ENCODE measurements at regions not wholly inside any gene's neighbourhood (a gene's known extent, or its start where the extent isn't known, plus 50 kb on each side); places are given as distances from the start of the nearest gene placed in this dataset.

DNA sequence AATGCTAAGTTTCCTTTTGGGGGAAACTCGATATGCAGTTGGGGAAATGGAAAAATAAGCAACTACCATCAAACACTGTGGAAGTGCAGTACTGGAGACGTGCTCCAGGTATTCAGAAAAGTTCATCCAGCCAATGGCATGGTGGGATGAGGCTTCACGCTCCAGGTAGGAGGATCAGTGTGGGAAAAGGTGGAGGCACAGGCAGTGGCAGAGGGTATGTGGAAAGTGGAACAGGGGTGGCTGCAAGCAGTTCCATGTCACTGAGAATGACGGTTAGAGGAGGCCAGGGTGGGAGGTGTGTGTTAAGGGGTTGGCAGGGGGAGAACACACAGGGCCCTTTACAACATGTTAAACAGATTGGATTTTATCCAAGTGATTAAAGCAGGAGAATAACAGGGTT, 105.1 kb upstream of the NCAM1 start:
- TF ChIP-seq POLR2A (IDR thresholded peaks at IDR 0.05; ENCODE audit: low read length) = no peak
- no peak for DNase-seq

DNA sequence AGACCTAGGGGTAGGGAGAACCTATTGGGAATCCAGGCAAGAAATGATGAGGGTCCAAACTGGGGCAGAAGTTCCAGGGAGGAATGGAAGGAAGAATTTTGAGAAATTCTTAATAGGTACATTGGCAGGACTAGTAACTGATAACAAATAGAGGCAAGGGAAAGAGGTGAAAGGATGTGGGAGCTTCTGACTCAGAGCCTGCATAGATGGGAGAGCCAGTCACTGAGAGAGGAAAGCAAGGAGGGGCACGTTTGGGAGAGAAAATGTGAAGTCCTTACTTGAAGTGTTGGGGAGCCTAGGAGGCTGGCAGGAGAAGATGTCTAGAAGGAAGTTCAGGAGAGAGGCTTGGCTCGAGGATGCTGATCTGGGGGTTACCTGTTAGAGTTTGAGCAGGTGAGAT, 104.6 kb upstream of the NCAM1 start:
- no peak for TF ChIP-seq GATA1 (IDR thresholded peaks at IDR 0.05; ENCODE audit: low read depth, low read length)
- TF ChIP-seq POLR2A (IDR thresholded peaks at IDR 0.05; ENCODE audit: low read length) = no peak
- DNase-seq = no peak

DNA sequence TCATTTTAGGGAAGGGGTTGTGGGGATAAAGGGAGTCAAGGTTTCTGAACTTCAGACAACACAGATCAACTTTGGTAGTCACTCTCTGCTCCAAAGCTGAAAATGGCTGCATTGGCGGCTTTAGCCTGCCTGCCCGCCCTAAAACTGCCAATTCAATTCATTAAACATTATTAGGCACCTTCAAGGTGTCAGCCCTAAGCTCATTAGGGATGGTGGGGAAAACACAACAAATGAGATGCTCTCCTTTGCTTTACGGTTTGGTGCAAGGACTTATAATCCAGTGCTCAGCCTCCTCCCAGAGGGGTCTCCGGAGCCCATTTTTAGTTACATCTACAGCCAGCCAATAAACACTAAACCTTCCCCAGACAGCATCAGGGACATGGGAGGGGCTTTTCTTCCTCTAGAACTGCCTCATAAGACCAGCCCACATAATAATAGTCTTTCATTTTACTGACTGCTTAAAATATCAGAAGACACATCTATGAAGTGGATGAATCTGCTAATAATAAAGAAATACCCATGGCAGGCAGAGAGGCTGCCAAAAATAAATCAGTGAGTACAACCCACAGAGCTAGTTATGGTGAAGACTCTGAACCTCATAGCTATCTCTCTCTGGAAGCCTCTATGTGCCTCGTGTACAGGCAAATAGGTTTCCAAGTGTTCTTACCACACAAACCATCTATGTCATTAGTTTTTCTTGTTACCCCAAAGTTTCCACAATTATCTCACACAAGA, 102.8 kb upstream of the NCAM1 start:
- TF ChIP-seq POLR2A (IDR thresholded peaks at IDR 0.05; ENCODE audit: low read length) = no peak
- no peak for TF ChIP-seq GATA1 (IDR thresholded peaks at IDR 0.05; ENCODE audit: low read depth, low read length)

DNA sequence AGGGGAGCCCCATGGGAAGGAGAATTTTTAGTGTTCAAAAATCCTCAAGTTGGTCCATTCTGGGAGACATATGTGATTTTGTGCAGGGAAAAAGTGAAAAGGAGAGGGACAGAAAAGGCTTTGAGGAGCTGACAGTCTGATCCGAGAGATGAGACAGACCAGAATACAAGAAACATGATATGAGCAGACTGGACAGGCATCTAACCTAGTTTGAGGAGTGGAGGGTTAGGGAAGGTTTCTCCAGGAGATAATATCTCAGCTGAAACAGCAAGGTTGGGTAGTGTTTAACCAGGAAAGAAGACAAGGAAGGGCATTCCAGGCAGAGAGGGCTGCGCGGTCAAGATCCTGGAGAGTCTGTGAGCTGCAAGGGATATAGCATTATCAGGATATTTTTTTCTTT, 101.4 kb upstream of the NCAM1 start:
- DNase-seq = no peak
- TF ChIP-seq POLR2A (IDR thresholded peaks at IDR 0.05; ENCODE audit: low read length) = no peak
- TF ChIP-seq GATA1 (IDR thresholded peaks at IDR 0.05; ENCODE audit: low read depth, low read length) = no peak

More for the DNA sequence above, 102.8 kb upstream of the NCAM1 start:
- DNase-seq = no peak

DNA sequence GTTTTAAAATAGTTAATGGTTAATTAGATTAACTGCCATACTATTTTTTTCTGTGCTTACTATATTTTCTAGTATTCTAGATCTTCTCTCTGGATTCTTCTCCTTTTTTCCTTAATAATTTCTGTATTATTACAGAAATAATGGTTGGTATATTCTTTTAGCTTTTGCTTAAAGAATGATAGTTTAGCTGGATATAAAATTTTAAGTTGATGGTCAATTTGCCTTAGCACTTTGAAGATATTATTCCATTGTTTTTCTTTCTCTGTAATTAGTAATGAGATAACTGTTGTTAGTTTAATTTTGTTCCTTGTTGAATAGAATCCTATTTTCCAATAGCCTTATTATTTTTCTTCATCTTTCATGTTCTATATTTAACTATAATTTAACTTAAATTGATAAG, 99.9 kb upstream of the NCAM1 start:
- TF ChIP-seq POLR2A (IDR thresholded peaks at IDR 0.05; ENCODE audit: low read length) = no peak
- TF ChIP-seq GATA1 (IDR thresholded peaks at IDR 0.05; ENCODE audit: low read depth, low read length) = no peak
- no peak for DNase-seq

DNA sequence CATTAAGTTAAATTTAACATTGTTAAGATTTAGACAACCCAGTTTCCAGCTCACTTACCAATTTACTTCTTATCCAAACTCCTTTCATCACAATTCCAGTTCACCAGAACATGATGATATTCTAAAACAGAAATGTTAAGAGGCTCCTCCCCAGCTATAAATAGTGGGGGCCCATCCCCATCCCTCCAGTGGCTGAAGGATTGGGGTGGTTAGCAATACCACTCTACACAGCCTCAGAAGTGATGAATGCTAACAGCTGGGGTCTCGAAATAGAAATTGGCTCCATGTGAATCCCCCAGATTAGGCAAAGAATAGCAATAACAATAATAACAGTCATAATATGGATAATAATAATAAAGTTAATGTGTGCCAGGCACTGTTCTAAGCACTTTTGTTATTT, 97.9 kb upstream of the NCAM1 start:
- DNase-seq = no peak

DNA sequence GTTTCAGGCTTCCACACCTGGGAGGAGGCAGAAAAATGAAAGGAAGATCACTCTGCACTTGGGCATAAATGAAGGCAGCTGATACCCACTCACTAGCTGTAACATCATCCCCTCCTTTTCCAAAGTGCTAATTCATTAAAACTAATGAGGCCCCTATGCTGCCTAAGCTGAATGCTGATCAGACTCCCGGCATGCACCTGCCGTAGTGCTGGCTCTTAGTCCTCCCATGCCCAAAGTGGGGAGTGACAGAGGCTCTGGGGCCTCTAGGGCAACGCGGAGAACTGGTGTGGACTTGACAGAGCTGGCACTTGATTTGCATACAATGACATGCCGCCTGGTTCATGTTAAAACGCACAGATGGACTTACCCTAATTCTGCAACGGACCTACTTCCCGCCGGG, 96.5 kb upstream of the NCAM1 start:
- TF ChIP-seq POLR2A (IDR thresholded peaks at IDR 0.05; ENCODE audit: low read length) (no peak), GATA1 (IDR thresholded peaks at IDR 0.05; ENCODE audit: low read depth, low read length) (no peak)
- DNase-seq = no peak

More for the DNA sequence above, 97.9 kb upstream of the NCAM1 start:
- no peak for TF ChIP-seq POLR2A (IDR thresholded peaks at IDR 0.05; ENCODE audit: low read length)
- no peak for TF ChIP-seq GATA1 (IDR thresholded peaks at IDR 0.05; ENCODE audit: low read depth, low read length)

DNA sequence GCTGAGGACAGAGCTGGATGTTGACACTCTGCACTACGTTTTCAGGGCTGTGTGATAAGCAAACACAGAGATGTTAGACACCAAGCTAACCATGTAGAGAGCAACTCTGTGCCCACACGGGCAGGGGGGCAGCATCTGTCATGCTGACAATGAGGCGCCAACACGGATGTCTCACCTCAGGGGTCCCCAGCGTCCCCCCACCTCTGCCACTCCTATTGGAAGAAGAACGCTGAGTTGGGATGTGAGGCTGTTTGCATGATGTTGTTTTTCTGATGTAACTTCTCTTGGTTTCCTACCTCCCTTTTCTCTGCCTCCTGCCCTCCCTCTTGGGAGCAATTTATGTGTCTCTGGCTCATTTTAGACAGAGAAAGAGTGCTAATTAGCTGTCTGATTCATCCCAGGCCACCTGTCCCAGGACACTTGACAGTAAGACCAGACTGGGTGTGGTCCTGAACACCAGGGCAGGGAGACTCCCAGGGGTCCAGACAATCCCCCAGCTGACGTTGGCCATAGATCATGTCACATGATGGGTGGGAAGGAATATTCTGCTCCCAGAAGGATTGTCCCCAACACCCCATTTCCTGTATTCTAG, 89.2 kb upstream of the NCAM1 start:
- no peak for DNase-seq
- TF ChIP-seq GATA1 (IDR thresholded peaks at IDR 0.05; ENCODE audit: low read depth, low read length) = no peak
- TF ChIP-seq POLR2A (IDR thresholded peaks at IDR 0.05; ENCODE audit: low read length) = no peak

DNA sequence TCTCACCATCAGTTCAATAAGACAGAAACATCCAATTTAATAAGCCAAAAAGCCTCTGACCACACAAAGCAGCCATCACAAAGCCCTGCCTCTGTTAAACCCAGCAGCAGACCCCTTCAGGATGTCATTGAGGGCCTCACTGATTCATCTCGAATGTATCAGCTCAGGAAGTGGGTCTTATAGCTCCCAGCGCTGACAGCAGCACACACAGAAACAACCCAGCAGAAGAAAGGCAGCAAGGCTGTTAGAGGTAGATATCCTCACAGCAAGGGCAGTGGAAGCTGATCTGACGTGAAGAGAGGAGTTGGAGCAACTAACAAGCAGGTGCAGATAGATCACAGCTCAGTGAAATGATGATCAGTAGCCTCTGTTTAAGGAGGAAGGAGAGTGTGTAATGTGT, 86.2 kb upstream of the NCAM1 start:
- no peak for TF ChIP-seq GATA1 (IDR thresholded peaks at IDR 0.05; ENCODE audit: low read depth, low read length)
- DNase-seq = no peak

DNA sequence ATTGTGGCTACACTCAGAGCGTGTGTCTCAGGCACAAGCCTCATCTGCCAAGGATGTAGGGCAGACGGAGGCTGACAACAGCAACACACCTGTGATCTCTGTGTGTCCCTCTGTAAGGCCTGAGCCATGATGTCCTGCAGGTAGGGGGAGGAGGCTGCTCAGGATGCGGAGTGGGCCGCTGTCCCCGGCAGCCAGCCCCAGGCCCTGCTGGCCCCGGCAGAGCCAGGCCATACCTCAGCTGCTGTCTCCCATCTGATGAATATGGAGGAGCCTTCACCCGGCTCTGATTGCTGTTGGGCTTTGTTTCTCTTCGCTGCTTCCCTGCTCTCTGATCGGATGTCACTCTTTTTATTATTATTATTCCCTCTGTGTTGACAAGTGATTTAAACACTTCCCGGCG, 83.6 kb upstream of the NCAM1 start:
- TF ChIP-seq POLR2A (IDR thresholded peaks at IDR 0.05; ENCODE audit: low read length) (no peak), GATA1 (IDR thresholded peaks at IDR 0.05; ENCODE audit: low read depth, low read length) (no peak)
- DNase-seq = no peak

DNA sequence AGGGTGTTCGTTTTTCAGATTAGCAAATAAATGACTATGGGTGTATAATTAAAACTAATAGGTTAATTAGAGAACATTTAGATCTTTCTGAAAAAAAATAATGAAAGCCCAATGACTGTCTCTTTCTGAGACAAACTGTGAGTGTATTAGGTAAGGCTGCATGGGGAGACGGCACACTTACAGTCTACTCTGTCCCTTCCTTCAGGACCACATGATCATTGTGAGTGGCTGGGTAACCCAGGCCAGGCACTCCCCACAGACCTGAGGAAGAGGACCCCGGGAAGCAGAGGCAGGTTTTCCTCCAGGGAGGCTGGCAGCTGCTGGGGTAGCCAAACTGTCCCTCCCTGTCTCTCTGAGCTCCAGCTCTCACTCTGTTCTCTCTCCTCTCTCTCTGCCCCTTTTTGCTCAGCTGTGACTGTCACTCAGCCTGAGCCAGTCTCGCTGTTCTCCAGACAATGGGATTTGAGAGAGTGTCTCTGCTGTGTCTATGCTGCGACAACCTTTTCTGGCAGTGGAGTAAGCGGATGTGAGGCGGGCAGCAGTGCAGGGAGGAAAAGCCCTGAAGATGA, 83.1 kb upstream of the NCAM1 start:
- DNase-seq = no peak
- TF ChIP-seq GATA1 (IDR thresholded peaks at IDR 0.05; ENCODE audit: low read depth, low read length) = no peak
- TF ChIP-seq POLR2A (IDR thresholded peaks at IDR 0.05; ENCODE audit: low read length) = no peak

DNA sequence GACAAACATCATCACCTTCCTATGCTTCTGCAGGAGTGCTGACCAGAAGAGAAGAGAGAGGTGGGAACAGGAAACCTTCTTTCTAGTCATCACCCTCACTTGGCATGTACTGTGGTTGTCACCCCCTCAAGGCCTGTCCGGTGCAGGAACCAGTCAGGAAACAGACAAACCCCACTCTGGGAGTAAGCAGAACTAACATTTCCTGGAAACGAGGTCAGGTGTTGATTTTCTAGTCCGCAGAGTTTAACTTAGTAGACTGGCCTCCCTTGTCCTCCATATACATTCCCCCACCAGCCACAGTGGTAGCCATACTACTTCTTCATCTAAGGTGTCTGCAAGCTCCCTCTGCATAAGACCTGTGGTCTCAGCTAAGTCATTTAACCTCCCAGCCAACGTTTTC, 80.7 kb upstream of the NCAM1 start:
- TF ChIP-seq POLR2A (IDR thresholded peaks at IDR 0.05; ENCODE audit: low read length) (no peak), GATA1 (IDR thresholded peaks at IDR 0.05; ENCODE audit: low read depth, low read length) (no peak)
- DNase-seq = no peak

DNA sequence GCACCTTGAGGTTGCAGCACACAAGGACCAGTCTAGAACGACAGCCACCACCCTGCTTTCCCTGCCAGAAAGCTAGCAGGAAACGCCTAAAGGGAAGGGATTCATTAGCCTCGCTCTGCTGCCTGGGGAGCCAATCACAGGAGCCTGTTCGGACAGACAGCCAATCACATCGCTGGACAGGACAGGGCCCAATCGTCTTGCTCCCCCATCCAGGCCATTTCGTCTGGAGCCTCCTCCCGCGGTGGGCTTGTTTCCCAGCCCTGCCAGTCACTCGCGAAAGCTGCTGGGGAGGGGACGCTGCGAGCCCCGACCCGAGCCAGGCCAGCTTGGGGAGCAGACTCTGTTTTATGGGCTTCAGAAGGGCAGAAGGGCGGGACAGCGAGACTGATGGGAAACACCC, 79.8 kb upstream of the NCAM1 start:
- no peak for DNase-seq
- TF ChIP-seq GATA1 (IDR thresholded peaks at IDR 0.05; ENCODE audit: low read depth, low read length) (no peak), POLR2A (IDR thresholded peaks at IDR 0.05; ENCODE audit: low read length) (no peak)

DNA sequence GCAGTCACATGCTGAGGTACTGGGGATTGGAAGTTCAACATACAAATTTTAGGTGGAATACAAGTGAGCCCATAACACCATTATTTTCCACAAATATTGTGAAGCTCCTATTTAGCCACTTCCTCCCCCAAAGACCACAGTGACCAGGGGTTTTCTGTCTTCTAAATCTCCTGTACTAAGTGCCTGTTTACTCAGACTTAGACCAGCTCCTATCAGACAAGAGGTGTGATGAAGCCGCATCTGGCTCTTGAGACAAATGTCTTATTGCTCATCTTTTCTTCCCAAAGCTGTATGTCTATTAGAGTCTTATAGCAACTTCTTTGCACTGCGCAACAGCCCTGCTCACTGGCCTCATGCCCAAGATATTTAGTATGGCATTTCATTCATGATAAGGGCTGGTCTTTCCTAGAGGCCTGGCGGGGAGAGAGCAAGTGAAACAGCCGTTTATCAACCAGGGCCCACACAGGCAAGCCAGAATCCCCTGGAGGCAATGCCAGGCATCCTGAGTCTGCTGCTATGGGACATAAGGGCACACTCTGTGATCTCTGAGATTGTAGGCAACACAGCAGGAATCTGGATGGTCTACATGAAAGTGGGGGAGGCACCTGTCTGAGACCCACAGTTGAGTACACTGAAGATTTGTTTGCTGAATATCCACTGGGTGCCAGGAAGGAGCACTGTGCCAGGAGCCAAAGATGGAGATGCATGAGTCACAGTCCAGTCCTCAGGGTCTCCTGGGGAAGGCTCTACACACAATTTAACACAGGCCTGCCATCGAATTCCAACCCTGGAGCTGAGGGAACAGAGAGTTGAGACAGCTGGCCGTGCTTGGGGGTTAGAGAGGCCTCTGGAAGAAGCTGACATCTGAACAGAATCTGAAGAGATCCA, 78.5 kb upstream of the NCAM1 start:
- no peak for DNase-seq
- TF ChIP-seq GATA1 (IDR thresholded peaks at IDR 0.05; ENCODE audit: low read depth, low read length) (no peak), POLR2A (IDR thresholded peaks at IDR 0.05; ENCODE audit: low read length) (no peak)

Data from erythroblast (primary cell).